GM19324 (cell line): ENCODE measurements at regions not wholly inside any gene's neighbourhood (a gene's known extent, or its start where the extent isn't known, plus 50 kb on each side); places are given as distances from the start of the nearest gene placed in this dataset.

Experiments used
- ATAC-seq: cut with Tn5 transposase; IDR thresholded peaks from one replicate; pipeline ENCODE4 v1.9.1; 2021; ENCODE audit warnings: mild to moderate bottlenecking, moderate library complexity; ENCODE audit not compliant: unreplicated experiment, low FRiP score

- ATAC-seq = no peak
Observed at GRCh38 chr1:54497338-54497737, 50.7 kb upstream of the ACOT11 start.

- no peak for ATAC-seq
Observed at GRCh38 chr1:54495954-54496353, 52.1 kb upstream of the ACOT11 start.

- no peak for ATAC-seq
Observed at GRCh38 chr1:54493608-54494007, 54.4 kb upstream of the ACOT11 start.

- no peak for ATAC-seq
Observed at GRCh38 chr1:54490361-54491248, 57.4 kb upstream of the ACOT11 start.

- ATAC-seq = no peak
Observed at GRCh38 chr1:54489627-54490250, 58.3 kb upstream of the ACOT11 start.

GRCh38 chr1:54488779-54489626 lies 59.0 kb upstream of the ACOT11 start:
- ATAC-seq = no peak

GRCh38 chr1:54488065-54488750 lies 59.8 kb upstream of the ACOT11 start:
- peak; percentile 49 for ATAC-seq

- ATAC-seq = no peak
Observed at GRCh38 chr1:54487571-54488050, 60.4 kb upstream of the ACOT11 start.

GRCh38 chr1:54486907-54487306 lies 61.1 kb upstream of the ACOT11 start:
- no peak for ATAC-seq

GRCh38 chr1:54485416-54485815 lies 62.6 kb upstream of the ACOT11 start:
- ATAC-seq = no peak

GRCh38 chr1:54483875-54484437 lies 64.1 kb upstream of the ACOT11 start:
- ATAC-seq = no peak

- no peak for ATAC-seq
Observed at GRCh38 chr1:54481201-54481884, 66.7 kb upstream of the ACOT11 start.

GRCh38 chr1:54480525-54480848 lies 67.5 kb upstream of the ACOT11 start:
- no peak for ATAC-seq

GRCh38 chr1:54479841-54480524 lies 68.0 kb upstream of the ACOT11 start:
- no peak for ATAC-seq

- no peak for ATAC-seq
Observed at GRCh38 chr1:54479251-54479650, 68.8 kb upstream of the ACOT11 start.

GRCh38 chr1:54477153-54477561 lies 70.9 kb upstream of the ACOT11 start:
- ATAC-seq = no peak

GRCh38 chr1:54476530-54477109 lies 70.4 kb upstream of the SSBP3 start:
- no peak for ATAC-seq

GRCh38 chr1:54475946-54476516 lies 69.8 kb upstream of the SSBP3 start:
- ATAC-seq = no peak
